ENCODE measurements at regions not wholly inside any gene's neighbourhood (a gene's known extent, or its start where the extent isn't known, plus 50 kb on each side); places are given as distances from the start of the nearest gene placed in this dataset.

GRCh38 chr7:25550149-25550548 lies 321.9 kb upstream of the NPVF start:
- TF ChIP-seq CTCF (IDR thresholded peaks at IDR 0.05) (no peak), POLR2A (IDR thresholded peaks at IDR 0.05) (no peak)
